Choroid plexus epithelial cell (primary cell): ENCODE measurements at regions not wholly inside any gene's neighbourhood (a gene's known extent, or its start where the extent isn't known, plus 50 kb on each side); places are given as distances from the start of the nearest gene placed in this dataset.
"Not testable (repeated sequence)": the region's sequence is repeated elsewhere in the genome, so short reads cannot be mapped to it uniquely, and the experiment has no call there.

Experiments used
- DNase-seq: peaks from one replicate; pipeline ENCODE4 v3.0.0-alpha.2; 2010; ENCODE audit warnings: low read depth
- H3K4me3 ChIP-seq: 2 replicates; pipeline ENCODE4 v1.5.1; 2011; ENCODE audit warnings: low read depth, mild to moderate bottlenecking, control low read depth, low read length, moderate library complexity
- CTCF ChIP-seq: conservative IDR thresholded peaks from 2 replicates; pipeline ENCODE4 v1.5.1; 2011; ENCODE audit warnings: low read depth, mild to moderate bottlenecking, control low read depth, inconsistent platforms, low read length, moderate library complexity

GRCh38 chr4:150006197-150006596, 72.0 kb upstream of the DCLK2 start:
- no peak overlapping the region for H3K4me3 ChIP-seq
- no peak for TF ChIP-seq CTCF
- peak; percentile 40 for DNase-seq

- DNase-seq = peak; percentile 40
- no peak for TF ChIP-seq CTCF
- no peak overlapping the region for H3K4me3 ChIP-seq
These were observed 70.7 kb upstream of the DCLK2 start for GRCh38 chr4:150007512-150007911.

- no peak overlapping the region for H3K4me3 ChIP-seq
- no peak for DNase-seq
- no peak for TF ChIP-seq CTCF
These were observed 69.7 kb upstream of the DCLK2 start for GRCh38 chr4:150008546-150008945.

- H3K4me3 ChIP-seq = no peak overlapping the region
- DNase-seq = peak; percentile 52
- TF ChIP-seq CTCF = no peak
These were observed 68.7 kb upstream of the DCLK2 start for GRCh38 chr4:150009533-150009932.

- peak; percentile 82 for DNase-seq
- peak; percentile 68 for TF ChIP-seq CTCF
- no peak overlapping the region for H3K4me3 ChIP-seq
These were observed 67.6 kb upstream of the DCLK2 start for GRCh38 chr4:150010525-150011126.

- DNase-seq = no peak
- no peak for TF ChIP-seq CTCF
- H3K4me3 ChIP-seq = no peak overlapping the region
These were observed 65.3 kb upstream of the DCLK2 start for GRCh38 chr4:150012851-150013360.

- not testable (repeated sequence) for DNase-seq, H3K4me3 ChIP-seq
These were observed 62.3 kb upstream of the DCLK2 start for GRCh38 chr4:150015910-150016309.

GRCh38 chr4:150016621-150017020, 61.6 kb upstream of the DCLK2 start:
- DNase-seq, H3K4me3 ChIP-seq: not testable (repeated sequence)
